ENCODE measurements at regions not wholly inside any gene's neighbourhood (a gene's known extent, or its start where the extent isn't known, plus 50 kb on each side); places are given as distances from the start of the nearest gene placed in this dataset.

GRCh38 chr12:126506426-126507182, 1441.4 kb downstream of the AACS start:
- Histone ChIP-seq H3K27me3 (ENCODE audit: low read depth) (no peaks in the 10 kb centered on the region), H3K4me3 (no peak overlapping the region), H3K9me3 (no peaks in the 10 kb centered on the region; the same call in 1 of the 2 replicates), H3K4me1 (no peaks in the 10 kb centered on the region), H3K36me3 (replicated peaks) (no peaks in the 10 kb centered on the region)
- DNase-seq (ENCODE audit: low spot score in 2 of 2), result no peak
- in situ Hi-C loops (cut with MboI; ENCODE audit: low sequenced_read_pairs), result no loop called here

- H3K4me1 ChIP-seq, result no peaks in the 10 kb centered on the region
- in situ Hi-C loops (cut with MboI; ENCODE audit: low sequenced_read_pairs), result no loop called here
- H3K4me3 ChIP-seq, result no peak overlapping the region
- no peaks in the 10 kb centered on the region for H3K36me3 ChIP-seq (replicated peaks)
- H3K9me3 ChIP-seq, result no peaks in the 10 kb centered on the region; the same call in 1 of the 2 replicates
- H3K27me3 ChIP-seq (ENCODE audit: low read depth), result no peaks in the 10 kb centered on the region
- DNase-seq (ENCODE audit: low spot score in 2 of 2), result no peak
These were observed 1442.0 kb downstream of the AACS start for GRCh38 chr12:126507231-126507630.

GRCh38 chr12:126509572-126509971, 1444.3 kb downstream of the AACS start:
- Histone ChIP-seq H3K9me3 (no peaks in the 10 kb centered on the region; the same call in 1 of the 2 replicates), H3K27me3 (ENCODE audit: low read depth) (no peaks in the 10 kb centered on the region), H3K4me1 (no peaks in the 10 kb centered on the region), H3K36me3 (replicated peaks) (no peaks in the 10 kb centered on the region), H3K4me3 (no peak overlapping the region)
- no peak for DNase-seq (ENCODE audit: low spot score in 2 of 2)
- in situ Hi-C loops (cut with MboI; ENCODE audit: low sequenced_read_pairs), result no loop called here

- in situ Hi-C loops (cut with MboI; ENCODE audit: low sequenced_read_pairs), result no loop called here
- Histone ChIP-seq H3K36me3 (replicated peaks) (no peaks in the 10 kb centered on the region), H3K4me3 (no peak overlapping the region), H3K27me3 (ENCODE audit: low read depth) (no peaks in the 10 kb centered on the region), H3K9me3 (no peaks in the 10 kb centered on the region; the same call in 1 of the 2 replicates), H3K4me1 (no peaks in the 10 kb centered on the region)
- no peak for DNase-seq (ENCODE audit: low spot score in 2 of 2)
These were observed 1445.4 kb downstream of the AACS start for GRCh38 chr12:126510630-126511029.

- in situ Hi-C loops (cut with MboI; ENCODE audit: low sequenced_read_pairs), result no loop called here
- Histone ChIP-seq H3K9me3 (no peaks in the 10 kb centered on the region), H3K27me3 (ENCODE audit: low read depth) (no peaks in the 10 kb centered on the region), H3K36me3 (replicated peaks) (no peaks in the 10 kb centered on the region), H3K4me1 (no peaks in the 10 kb centered on the region), H3K4me3 (no peak overlapping the region)
- no peak for DNase-seq (ENCODE audit: low spot score in 2 of 2)
These were observed 1448.0 kb downstream of the AACS start for GRCh38 chr12:126512916-126513913.

- Histone ChIP-seq H3K4me3 (no peak overlapping the region), H3K27me3 (ENCODE audit: low read depth) (no peaks in the 10 kb centered on the region), H3K36me3 (replicated peaks) (no peaks in the 10 kb centered on the region), H3K4me1 (no peaks in the 10 kb centered on the region), H3K9me3 (no peaks in the 10 kb centered on the region)
- no peak for DNase-seq (ENCODE audit: low spot score in 2 of 2)
- in situ Hi-C loops (cut with MboI; ENCODE audit: low sequenced_read_pairs), result no loop called here
These were observed 1453.5 kb downstream of the AACS start for GRCh38 chr12:126518596-126519200.

GRCh38 chr12:126519833-126520232, 1454.6 kb downstream of the AACS start:
- in situ Hi-C loops (cut with MboI; ENCODE audit: low sequenced_read_pairs), result no loop called here
- no peak for DNase-seq (ENCODE audit: low spot score in 2 of 2)
- Histone ChIP-seq H3K27me3 (ENCODE audit: low read depth) (no peaks in the 10 kb centered on the region), H3K4me3 (no peak overlapping the region), H3K9me3 (no peaks in the 10 kb centered on the region), H3K4me1 (no peaks in the 10 kb centered on the region), H3K36me3 (replicated peaks) (no peaks in the 10 kb centered on the region)

- no peak for DNase-seq (ENCODE audit: low spot score in 2 of 2)
- no peaks in the 10 kb centered on the region for H3K9me3 ChIP-seq
- H3K36me3 ChIP-seq (replicated peaks), result no peaks in the 10 kb centered on the region
- no peaks in the 10 kb centered on the region for H3K4me1 ChIP-seq
- no peak overlapping the region for H3K4me3 ChIP-seq
- in situ Hi-C loops (cut with MboI; ENCODE audit: low sequenced_read_pairs), result no loop called here
- no peaks in the 10 kb centered on the region for H3K27me3 ChIP-seq (ENCODE audit: low read depth)
These were observed 1458.7 kb downstream of the AACS start for GRCh38 chr12:126523891-126524290.

- H3K4me1 ChIP-seq, result no peaks in the 10 kb centered on the region
- no peaks in the 10 kb centered on the region for H3K27me3 ChIP-seq (ENCODE audit: low read depth)
- DNase-seq (ENCODE audit: low spot score in 2 of 2), result no peak
- in situ Hi-C loops (cut with MboI; ENCODE audit: low sequenced_read_pairs), result no loop called here
- no peaks in the 10 kb centered on the region for H3K9me3 ChIP-seq
- H3K4me3 ChIP-seq, result no peak overlapping the region
- no peaks in the 10 kb centered on the region for H3K36me3 ChIP-seq (replicated peaks)
These were observed 1469.3 kb downstream of the AACS start for GRCh38 chr12:126534495-126534894.

- Histone ChIP-seq H3K4me1 (no peaks in the 10 kb centered on the region), H3K4me3 (no peak overlapping the region), H3K27me3 (ENCODE audit: low read depth) (no peaks in the 10 kb centered on the region), H3K36me3 (replicated peaks) (no peaks in the 10 kb centered on the region), H3K9me3 (no peaks in the 10 kb centered on the region)
- in situ Hi-C loops (cut with MboI; ENCODE audit: low sequenced_read_pairs), result no loop called here
- DNase-seq (ENCODE audit: low spot score in 2 of 2), result no peak
These were observed 1469.7 kb downstream of the AACS start for GRCh38 chr12:126534942-126535341.

- no peak for DNase-seq (ENCODE audit: low spot score in 2 of 2)
- Histone ChIP-seq H3K9me3 (no peaks in the 10 kb centered on the region), H3K36me3 (replicated peaks) (no peaks in the 10 kb centered on the region), H3K4me3 (no peak overlapping the region), H3K27me3 (ENCODE audit: low read depth) (no peaks in the 10 kb centered on the region), H3K4me1 (no peaks in the 10 kb centered on the region)
- in situ Hi-C loops (cut with MboI; ENCODE audit: low sequenced_read_pairs), result no loop called here
These were observed 1470.7 kb downstream of the AACS start for GRCh38 chr12:126535971-126536370.

GRCh38 chr12:126537961-126538530, 1472.8 kb downstream of the AACS start:
- Histone ChIP-seq H3K9me3 (no peaks in the 10 kb centered on the region), H3K4me1 (no peaks in the 10 kb centered on the region), H3K36me3 (replicated peaks) (no peaks in the 10 kb centered on the region), H3K27me3 (ENCODE audit: low read depth) (no peaks in the 10 kb centered on the region), H3K4me3 (no peak overlapping the region)
- no peak for DNase-seq (ENCODE audit: low spot score in 2 of 2)
- in situ Hi-C loops (cut with MboI; ENCODE audit: low sequenced_read_pairs), result no loop called here

- Histone ChIP-seq H3K27me3 (ENCODE audit: low read depth) (no peaks in the 10 kb centered on the region), H3K4me1 (no peaks in the 10 kb centered on the region), H3K4me3 (no peak overlapping the region), H3K36me3 (replicated peaks) (no peaks in the 10 kb centered on the region), H3K9me3 (no peaks in the 10 kb centered on the region)
- in situ Hi-C loops (cut with MboI; ENCODE audit: low sequenced_read_pairs), result no loop called here
- DNase-seq (ENCODE audit: low spot score in 2 of 2), result no peak
These were observed 1473.7 kb downstream of the AACS start for GRCh38 chr12:126538888-126539287.

Data from HAP-1 (cell line).